ENCODE measurements at regions not wholly inside any gene's neighbourhood (a gene's known extent, or its start where the extent isn't known, plus 50 kb on each side); places are given as distances from the start of the nearest gene placed in this dataset.

- TF ChIP-seq CTCF (conservative IDR thresholded peaks at IDR 0.05; ENCODE audit: low read length), result no peak
- no peak for TF ChIP-seq EZH2phosphoT487 (IDR thresholded peaks at IDR 0.05; ENCODE audit: borderline replicate concordance, low read depth, low read length)
Observed at GRCh38 chr10:30118590-30118989, 59.2 kb upstream of the JCAD start.
